ENCODE measurements at regions not wholly inside any gene's neighbourhood (a gene's known extent, or its start where the extent isn't known, plus 50 kb on each side); places are given as distances from the start of the nearest gene placed in this dataset.

- ChIA-PET CTCF (no interaction called here), POLR2A (no interaction called here)
Measured at GRCh38 chr20:52533401-52533800, 341.8 kb upstream of the ZFP64 start.

- CTCF ChIA-PET: no interaction called here
- POLR2A ChIA-PET: no interaction called here
Measured at GRCh38 chr20:52532674-52533073, 341.1 kb upstream of the ZFP64 start.

- CTCF ChIA-PET: no interaction called here
- POLR2A ChIA-PET: no interaction called here
Measured at GRCh38 chr20:52530571-52530970, 339.0 kb upstream of the ZFP64 start.

GRCh38 chr20:52529826-52530225 lies 338.2 kb upstream of the ZFP64 start:
- POLR2A ChIA-PET: no interaction called here
- CTCF ChIA-PET: no interaction called here

- CTCF ChIA-PET: no interaction called here
- POLR2A ChIA-PET: no interaction called here
Measured at GRCh38 chr20:52524861-52525260, 333.3 kb upstream of the ZFP64 start.

GRCh38 chr20:52518735-52519134 lies 327.2 kb upstream of the ZFP64 start:
- ChIA-PET CTCF (no interaction called here), POLR2A (no interaction called here)

GRCh38 chr20:52515877-52516276 lies 324.3 kb upstream of the ZFP64 start:
- ChIA-PET CTCF (no interaction called here), POLR2A (no interaction called here)

- ChIA-PET POLR2A (no interaction called here), CTCF (interaction anchor here (0.8 kb wide), 1 partner anchor 1548 kb away, joined by 3 read pairs; no protein-coding TSS in a partner anchor)
Measured at GRCh38 chr20:52500157-52500556, 308.6 kb upstream of the ZFP64 start.

- ChIA-PET POLR2A (no interaction called here), CTCF (no interaction called here)
Measured at GRCh38 chr20:52497731-52498130, 306.2 kb upstream of the ZFP64 start.

- ChIA-PET CTCF (no interaction called here), POLR2A (no interaction called here)
Measured at GRCh38 chr20:52496191-52496590, 304.6 kb upstream of the ZFP64 start.

- ChIA-PET CTCF (interaction anchor here (0.8 kb wide), 1 partner anchor 98 kb away, joined by 3 read pairs; no protein-coding TSS in a partner anchor), POLR2A (no interaction called here)
Measured at GRCh38 chr20:52494244-52494643, 302.7 kb upstream of the ZFP64 start.

GRCh38 chr20:52493171-52493721 lies 301.7 kb upstream of the ZFP64 start:
- CTCF ChIA-PET: no interaction called here

GRCh38 chr20:52490711-52491430 lies 299.3 kb upstream of the ZFP64 start:
- POLR2A ChIA-PET: no interaction called here
- CTCF ChIA-PET: no interaction called here

More at GRCh38 chr20:52493171-52493721, 301.7 kb upstream of the ZFP64 start:
- POLR2A ChIA-PET: no interaction called here

- ChIA-PET POLR2A (no interaction called here), CTCF (no interaction called here)
Measured at GRCh38 chr20:52484438-52484837, 292.9 kb upstream of the ZFP64 start.

- ChIA-PET POLR2A (interaction anchor here (0.5 kb wide), 1 partner anchor 587 kb away, joined by 7 read pairs; no protein-coding TSS in a partner anchor), CTCF (no interaction called here)
Measured at GRCh38 chr20:52483382-52483781, 291.8 kb upstream of the ZFP64 start.

- ChIA-PET CTCF (no interaction called here), POLR2A (no interaction called here)
Measured at GRCh38 chr20:52482044-52482443, 290.5 kb upstream of the ZFP64 start.

- CTCF ChIA-PET: no interaction called here
- POLR2A ChIA-PET: no interaction called here
Measured at GRCh38 chr20:52481443-52481842, 289.9 kb upstream of the ZFP64 start.

- ChIA-PET POLR2A (no interaction called here), CTCF (no interaction called here)
Measured at GRCh38 chr20:52476074-52476750, 284.6 kb upstream of the ZFP64 start.

- CTCF ChIA-PET: no interaction called here
- POLR2A ChIA-PET: no interaction called here
Measured at GRCh38 chr20:52473186-52473585, 281.6 kb upstream of the ZFP64 start.

GRCh38 chr20:52470561-52470960 lies 279.0 kb upstream of the ZFP64 start:
- CTCF ChIA-PET: no interaction called here
- POLR2A ChIA-PET: no interaction called here

- ChIA-PET CTCF (interaction anchor here (0.7 kb wide), 1 partner anchor 506 kb away, joined by 3 read pairs; no protein-coding TSS in a partner anchor), POLR2A (no interaction called here)
Measured at GRCh38 chr20:52469128-52469527, 277.5 kb upstream of the ZFP64 start.

GRCh38 chr20:52465991-52466390 lies 274.4 kb upstream of the ZFP64 start:
- POLR2A ChIA-PET: no interaction called here
- CTCF ChIA-PET: no interaction called here

Measured in activated CD8-positive, alpha-beta memory T cell treated with anti-CD3 and anti-CD28 coated beads for 36 hours (primary cell).